DMS53 treated with DMSO at 0.1 percent for 48 hours (cell line): ENCODE measurements at regions not wholly inside any gene's neighbourhood (a gene's known extent, or its start where the extent isn't known, plus 50 kb on each side); places are given as distances from the start of the nearest gene placed in this dataset.
"Not testable (repeated sequence)": the region's sequence is repeated elsewhere in the genome, so short reads cannot be mapped to it uniquely, and the experiment has no call there.

Source experiments
- DNase-seq: peaks from one replicate; lab custom pipeline; 2025; ENCODE audit not compliant: unreplicated experiment; lab: John Stamatoyannopoulos, UW

DNA sequence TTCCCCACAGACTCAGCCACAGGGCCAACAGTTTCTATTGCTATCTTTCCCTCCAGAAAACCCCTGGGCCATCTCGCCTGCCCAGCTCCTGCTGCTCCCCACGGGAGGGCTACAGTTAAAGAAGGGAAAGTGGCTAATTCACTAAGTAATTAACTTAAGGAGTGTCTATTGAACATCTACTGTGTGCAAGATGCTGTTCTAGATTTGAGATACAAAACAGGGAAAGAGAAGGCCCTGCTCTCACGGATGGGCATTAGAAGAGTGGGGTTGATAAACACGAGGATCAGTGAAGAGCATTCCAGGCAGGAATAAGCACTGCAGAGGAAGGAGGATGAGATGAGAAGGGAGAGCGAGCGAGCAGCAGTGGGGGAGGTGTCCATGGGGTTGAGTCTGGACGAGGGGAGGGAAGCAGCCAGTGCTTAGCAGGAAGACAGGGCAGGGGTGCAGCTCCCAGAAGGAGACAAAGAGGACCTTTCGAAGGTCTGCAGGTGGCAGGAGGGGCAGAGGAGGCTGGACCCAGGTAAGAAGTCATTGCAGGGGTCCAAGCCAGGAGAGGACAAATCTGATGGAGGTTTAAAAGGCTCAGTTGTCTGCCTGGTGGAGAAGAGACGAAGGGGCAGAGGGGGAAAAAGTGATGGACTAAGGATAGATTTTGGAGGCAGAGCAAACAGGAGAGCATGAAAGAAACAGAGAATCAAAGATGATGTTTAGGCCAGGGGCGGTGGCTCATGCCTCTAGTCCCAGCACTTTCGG, 64.7 kb downstream of the KLF15 start:
- DNase-seq = no peak

DNA sequence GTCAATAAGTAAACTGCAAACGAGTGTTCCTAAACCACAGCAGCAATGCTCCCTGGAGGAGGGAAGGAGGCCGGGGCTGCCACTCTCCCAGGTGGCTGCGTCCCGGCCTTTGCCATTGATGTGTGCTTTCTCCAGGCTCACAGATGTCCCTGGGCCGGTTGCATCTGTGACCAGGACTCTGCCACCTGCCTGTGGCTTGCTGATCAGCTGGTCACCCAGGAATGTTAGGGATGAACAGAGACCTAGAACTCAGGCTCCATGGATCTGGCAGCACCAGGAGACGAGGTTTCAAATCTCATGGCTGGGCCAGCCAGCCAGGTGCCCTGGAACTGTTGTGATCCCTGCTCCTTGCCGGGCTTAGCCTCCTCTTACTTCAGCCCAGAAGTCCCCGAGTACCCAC, 65.7 kb downstream of the KLF15 start:
- no peak for DNase-seq

DNA sequence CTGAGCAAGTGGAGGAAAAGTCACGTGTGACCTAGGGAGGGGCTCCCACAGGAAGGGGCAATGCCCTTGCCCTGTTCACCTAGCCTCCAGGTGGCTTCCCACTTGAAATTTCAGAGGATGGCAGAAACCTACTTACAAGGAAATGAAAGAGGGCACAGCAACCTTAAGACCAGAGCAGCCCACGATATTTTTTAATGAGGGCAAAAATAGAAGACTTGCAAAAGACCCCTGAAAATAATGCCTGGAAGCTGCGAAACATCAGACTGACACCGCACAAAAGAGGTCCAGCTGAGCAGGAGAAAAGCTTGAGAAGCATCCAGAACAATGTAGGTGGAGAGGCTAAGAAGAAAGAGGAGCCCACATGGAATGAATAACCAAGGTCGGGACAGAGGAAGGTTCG, 66.1 kb downstream of the KLF15 start:
- DNase-seq = no peak

DNA sequence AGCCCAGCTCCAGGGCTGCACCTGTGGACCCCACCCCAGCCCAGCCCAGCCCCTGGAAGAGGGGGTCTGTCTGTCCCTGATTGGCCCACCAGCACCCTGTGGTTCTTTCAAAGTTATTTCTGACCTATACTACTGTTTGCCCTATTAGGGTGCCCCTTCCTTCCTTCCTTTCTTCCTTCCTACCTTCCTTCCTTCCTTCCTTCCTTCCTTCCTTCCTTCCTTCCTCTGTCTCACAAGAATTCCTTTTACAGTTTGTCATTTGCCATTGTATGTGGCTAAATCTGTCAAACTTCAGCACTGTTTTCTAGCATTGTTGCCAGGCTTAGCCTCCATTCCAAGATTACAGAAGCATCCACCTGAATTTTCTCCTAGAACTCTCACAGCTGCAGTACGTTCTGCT, 66.9 kb downstream of the KLF15 start:
- DNase-seq = no peak

DNA sequence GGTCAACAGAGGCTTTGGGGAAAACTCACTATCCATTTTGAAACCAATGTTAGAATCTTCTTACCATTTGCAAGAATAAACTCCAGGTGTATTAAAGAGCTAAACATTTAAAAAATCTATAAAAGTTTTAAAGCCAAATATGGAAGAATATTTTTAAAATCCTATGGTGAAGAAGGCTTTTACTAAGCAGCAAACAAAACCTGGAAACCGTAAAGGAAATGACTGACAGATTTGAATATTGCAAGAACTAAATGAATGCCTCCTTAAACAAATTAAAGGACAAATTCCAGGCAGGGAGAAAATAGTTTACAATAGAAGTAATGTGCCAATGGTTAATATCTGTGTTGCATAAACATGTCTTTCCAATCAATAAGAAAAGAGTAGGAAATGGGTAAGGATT, 68.1 kb downstream of the KLF15 start:
- no peak for DNase-seq

DNA sequence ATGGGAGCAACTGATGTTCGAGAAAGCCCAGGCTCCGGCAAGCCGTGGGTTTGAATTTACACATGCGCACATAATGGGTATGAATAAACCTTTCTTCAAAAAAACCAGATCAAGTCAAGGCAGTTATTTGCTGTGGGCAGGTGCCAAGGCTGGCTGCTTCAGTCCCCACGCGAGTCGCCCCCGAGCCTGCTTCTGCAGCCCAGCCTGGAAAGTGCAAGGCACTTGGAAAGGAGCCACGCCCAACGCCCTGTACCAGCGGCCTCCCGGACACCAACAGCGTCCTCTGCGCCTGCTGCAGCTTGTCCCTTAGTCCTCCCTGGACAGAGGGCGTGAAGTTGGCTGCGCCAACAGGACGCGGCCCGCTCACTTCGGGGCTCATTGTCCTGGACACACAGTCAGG, 68.9 kb downstream of the KLF15 start:
- DNase-seq = no peak

DNA sequence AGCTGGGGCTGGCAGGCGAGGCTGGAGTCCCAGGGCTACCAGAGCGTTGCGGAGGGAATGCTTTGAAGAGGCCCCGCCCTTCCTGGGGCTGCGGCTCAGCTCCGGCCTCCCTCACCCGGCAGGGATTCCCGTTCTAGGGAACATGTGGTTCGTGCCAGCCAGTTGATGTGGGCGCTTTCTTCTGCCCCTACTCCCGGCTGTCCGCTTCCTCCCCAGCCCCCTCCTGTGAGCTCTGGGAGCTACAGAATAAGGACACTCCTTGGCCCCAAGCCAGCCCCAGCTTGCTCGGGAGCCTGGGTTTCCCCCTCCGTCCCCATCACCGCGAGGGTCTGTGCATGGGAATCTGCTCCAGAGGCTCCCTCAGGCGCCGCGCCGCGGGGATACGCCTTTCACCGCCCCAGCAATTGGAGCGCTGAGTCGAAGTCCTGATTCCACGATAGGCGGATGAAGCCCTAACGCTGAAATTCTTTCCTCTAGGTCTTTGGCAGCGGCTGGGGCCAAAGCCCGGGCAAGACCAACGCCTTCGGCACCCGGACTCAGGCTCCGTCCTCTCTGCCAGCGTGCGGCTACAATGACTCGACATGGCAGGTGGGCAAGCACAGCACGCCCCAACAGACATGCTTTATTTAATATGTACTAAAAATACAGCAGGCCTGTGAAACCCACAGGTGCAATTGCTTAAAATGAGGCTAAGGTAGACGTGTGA, 69.5 kb downstream of the KLF15 start:
- peak; percentile 48 for DNase-seq

DNA sequence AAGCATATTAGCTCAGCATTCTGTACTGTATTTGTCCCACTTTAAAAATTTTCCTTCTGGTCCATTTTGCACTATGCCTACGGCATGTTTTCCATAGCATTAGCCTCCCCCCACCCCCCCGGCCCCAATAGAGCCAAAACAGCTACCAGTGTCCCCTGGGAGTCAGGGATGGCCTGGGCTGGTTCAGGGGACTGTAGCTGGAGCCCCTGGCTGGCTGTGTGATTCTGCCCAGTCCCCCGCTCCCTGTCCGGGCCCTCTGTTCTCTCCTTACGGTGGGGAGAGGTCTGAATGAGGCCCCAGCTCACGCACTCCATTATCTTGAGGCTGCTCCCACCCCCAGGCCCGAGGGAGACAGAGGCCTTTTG, 70.1 kb downstream of the KLF15 start:
- no peak for DNase-seq

DNA sequence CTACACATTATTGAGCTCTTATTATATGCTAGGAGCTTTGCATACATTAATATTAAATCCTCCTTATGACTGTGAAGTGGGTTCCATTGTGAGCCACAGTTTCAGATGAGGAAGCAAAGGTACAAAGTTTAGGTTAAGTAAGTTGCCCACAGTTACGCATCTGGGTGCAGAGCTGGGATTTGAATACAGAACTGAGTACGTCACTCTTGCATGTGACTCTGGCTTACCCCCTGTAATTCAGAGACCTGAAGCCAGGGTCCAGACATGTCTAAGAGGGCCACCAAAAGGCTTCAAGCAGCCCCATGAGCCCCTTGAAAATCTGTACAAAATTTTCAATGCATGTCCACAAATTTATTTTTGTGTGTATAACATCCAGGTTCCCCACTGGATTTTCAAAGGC, 71.8 kb downstream of the KLF15 start:
- no peak for DNase-seq

DNA sequence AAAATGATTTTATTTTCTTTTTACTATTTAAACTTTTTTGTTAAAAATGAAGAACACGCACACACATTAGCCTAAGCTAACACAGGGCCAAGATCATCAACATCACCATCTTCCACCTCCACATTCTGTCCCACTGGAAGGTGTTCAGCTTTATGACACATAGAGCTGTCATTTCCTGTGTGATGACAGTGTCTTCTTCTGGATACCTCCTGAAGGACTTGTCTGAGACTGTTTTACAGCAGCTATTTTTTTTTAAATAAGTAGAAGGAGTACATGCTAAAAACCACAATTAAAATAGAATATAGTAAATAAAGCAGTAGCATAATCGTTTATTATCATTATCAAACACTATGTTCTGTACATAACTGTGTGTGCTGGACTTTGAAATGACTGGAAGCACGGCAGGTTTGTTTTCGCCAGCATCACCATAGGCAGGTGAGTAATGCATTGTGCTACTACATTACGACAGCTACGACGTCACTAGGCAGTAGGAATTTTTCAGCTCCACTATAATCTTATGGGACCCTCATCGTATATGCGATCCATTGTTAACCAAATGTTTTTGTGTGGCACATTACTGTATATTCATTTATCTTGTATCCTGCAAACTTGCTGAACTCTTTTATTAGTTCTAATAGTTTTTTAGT, 72.8 kb downstream of the KLF15 start:
- DNase-seq = no peak

DNA sequence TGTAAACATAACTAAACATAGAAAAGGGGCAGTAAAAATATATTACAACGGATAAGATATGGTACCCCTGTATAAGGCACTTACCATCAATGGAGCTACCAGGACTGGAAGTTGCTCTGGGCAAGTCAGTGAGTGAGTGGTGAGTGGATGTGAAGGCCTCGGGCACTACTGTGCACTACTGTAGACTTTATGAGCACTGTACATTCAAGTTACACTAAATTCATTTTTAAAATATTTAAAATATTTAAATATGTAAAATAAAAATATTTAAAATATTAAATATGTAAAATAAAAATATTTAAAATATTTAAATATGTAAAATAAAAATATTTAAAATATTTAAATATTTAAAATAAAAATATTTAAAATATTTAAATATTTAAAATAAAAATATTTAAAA, 73.6 kb downstream of the KLF15 start:
- not testable (repeated sequence) for DNase-seq

DNA sequence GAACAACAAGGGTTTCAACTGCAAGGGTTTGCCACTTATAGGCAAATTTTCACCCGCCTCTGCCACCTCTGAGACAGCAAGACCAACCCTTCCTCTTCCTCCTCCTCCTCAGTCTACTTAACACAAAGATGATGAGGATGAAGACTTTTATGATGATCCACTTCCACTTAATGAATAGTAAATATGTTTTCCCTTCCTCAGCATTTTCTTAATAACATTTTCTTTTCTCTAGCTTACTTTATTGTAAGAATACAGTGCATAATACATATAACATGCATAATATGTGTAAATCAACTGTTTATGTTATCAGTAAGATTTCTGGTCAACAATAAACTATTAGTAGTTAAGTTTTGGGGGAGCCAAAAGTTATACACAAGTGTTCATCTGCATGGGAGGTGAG, 77.4 kb downstream of the KLF15 start:
- DNase-seq = no peak

DNA sequence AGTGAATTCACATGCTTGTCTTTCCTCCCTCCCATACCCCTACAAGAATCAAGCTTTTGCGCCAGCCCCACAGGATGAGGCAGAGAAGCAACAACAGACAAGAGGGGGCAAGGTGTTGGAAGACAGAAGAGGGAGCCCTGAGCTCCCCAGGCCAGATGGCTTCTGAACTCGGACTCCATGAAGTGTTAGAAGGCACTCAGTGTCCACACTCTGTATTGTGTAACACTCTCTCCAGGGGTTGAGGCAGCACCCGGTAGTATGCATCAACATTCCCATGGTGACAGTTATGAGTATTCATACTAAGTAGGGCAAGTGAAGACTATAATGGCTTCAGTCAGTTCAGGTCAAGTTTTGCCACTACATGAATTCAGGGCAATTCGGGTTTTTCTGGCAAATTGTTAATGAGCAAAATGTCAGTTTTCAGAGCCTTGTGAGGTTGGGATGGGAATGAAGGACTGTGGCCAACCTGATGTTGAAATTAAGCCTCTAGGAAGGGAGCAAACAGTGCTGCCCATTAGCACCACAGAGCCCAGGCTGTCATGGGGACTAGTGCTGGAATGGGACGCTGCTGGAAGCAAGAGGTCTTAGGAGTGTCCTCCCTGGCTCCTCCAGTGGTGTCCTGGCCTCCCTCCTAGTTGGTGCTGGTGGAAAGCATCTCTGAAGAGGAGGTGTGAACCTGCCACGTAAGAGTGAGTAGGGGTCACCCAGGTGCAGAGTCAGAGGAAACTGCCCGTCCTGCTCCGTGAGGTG, 79.4 kb downstream of the KLF15 start:
- DNase-seq = no peak

DNA sequence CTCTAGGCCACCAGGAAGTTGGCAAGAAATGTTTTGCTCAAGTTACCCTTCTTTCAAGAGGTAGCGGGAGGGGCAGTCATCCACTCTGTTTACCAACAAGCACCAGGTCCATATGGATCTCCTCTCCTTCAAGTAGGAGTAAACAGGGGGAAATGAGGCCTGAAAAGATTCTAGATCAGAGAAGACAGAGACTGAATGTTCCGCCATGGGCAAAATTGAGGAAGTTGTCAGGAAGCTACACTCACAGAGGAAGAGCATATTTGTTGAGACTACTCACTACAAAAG, 81.6 kb downstream of the KLF15 start:
- DNase-seq = no peak

DNA sequence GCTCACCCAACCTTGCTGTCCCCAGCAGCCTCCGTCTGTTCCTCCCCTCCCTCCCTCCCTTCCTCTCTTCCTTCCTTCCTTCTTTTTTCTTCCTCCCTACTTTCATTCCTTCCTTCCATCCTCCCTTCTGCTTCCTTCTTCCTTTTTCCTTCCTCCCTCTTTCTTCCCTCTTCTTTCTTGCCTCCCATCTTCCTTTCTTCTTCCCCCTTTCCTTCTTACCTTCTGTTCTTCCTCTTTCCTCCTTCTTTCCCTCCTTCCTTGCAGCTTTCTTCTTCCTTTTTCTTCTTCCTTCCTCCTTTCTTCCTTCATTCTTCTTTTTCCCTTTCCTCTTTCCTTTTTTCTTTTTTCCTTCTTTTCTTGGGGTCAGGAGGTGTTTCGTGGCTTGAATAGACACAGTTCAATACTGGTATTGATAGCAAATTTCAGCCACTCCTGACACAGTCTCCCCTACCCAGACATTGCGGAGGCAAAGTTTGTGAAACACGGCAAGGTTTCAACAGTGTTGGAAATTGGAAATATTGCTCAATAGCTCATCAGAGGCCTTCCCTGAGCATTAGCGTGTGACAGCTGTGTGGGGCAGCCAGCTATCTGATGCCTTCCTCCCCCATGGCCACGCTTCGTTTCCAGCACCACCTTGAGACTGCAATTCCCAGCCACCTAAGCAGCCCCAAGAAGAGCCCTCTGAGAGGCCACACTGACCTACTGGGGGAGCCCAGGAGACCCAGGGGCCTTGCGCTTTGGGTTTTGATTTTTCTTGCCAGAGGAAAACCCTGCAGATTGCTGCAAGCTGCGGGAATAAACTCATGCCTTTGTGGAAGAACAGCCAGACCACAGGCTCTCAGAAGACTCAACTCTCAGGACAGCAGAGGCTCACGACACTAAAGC, 82.2 kb downstream of the KLF15 start:
- no peak for DNase-seq

DNA sequence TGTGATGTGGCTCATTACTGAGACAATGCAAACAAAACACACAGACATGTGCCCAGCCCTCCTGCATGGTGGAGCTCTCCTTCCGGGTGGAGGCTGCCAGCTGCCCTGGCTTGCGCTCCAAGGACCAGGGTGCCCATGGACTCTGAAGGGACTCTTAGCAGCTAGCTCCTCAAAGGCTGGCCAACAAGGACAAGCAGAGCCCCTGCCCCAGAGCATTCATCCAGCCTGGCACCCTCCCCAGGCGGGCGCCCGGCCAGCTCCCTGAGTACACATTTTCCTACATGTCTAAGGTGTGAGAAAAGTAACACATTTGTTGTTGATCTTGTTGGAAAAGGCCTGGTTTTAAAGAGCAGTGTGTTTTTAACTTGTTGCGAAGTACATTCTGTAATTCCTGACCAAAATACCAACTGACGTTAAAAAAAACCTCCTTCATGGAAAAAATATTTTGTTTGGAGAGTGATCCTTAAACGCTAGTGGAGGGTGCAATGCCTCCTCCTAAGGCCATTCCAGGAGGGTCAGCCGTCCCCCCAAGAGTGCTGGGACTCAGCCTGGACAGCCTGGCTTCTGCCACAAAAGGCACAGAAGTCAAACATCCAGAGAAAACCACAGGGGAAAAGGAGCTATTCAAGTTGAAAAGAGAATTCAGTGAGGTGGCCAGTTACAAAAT, 86.9 kb downstream of the KLF15 start:
- DNase-seq = peak; percentile 17

DNA sequence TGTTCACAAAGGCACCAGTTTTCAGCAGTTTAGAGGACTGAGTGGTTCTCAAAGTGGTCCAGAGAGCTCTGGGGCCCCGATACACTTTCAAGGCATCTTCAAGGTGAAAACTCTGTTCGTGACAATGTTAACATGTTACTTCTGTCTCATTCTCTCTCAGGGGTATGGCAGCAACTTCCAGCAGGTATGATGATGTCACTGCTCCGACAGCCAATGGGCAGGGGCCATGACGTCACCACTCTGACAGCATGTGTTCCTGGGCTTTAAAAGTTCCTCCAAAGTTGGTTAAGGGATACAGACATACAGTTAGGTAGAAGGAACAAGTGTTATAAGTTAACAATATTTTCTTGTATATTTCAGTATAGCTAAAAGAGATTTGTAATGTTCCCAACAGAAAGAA, 87.9 kb downstream of the KLF15 start:
- DNase-seq = no peak

DNA sequence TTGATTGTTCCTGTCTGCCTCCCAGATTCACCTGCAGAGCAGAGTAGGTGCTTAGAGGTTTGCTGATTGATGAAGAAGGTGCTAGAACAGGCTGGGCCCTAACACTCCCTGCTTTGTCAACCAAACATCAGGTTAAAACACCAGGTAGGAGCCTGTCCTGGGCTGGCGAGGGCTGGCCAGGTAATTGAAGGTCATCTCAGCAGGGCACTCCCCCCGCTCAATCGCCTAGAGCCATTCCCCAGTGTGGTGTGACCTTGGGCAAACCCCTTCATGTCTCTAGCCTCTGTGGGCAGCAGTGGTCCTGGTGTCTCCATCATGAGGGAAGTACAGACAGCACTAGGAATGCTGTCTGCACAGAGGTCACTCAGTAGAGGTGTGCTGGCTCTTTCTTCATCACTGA, 88.3 kb downstream of the KLF15 start:
- no peak for DNase-seq

DNA sequence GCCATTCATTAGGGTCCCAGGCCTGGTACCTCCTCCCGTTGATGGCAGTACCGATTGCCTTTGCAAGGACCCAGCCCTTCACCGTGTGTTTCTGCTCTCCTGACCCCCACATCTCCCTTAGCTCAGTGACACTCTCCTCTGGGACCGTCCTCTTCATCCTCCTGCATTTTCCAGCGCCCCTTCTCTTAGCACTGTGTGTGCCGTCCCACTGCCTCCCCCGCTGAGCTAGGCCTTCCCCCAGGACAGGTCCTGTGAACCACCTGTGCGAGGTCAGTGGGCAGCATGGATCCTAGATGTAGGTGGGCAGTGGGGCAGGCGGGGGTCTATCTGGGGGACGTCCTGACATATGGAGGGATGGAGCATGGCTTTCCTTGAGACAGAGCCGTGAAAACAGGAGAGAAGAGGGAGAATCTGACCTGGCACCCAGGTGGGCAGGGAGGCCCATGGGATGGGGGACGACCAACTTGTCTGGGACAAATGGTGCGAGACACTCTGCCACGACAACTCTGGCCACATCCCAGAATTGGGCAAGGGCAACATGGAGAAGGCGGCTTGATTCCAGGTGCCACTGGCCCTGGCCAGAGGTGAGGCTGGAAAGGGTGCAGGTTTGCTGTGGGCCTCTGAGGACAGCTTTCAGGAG, 87.7 kb upstream of the ALDH1L1 start:
- DNase-seq = no peak
